Endothelial cell of umbilical vein (primary cell): ENCODE measurements at regions not wholly inside any gene's neighbourhood (a gene's known extent, or its start where the extent isn't known, plus 50 kb on each side); places are given as distances from the start of the nearest gene placed in this dataset.

ENCODE experiments used
- BruUV-seq: library from RNA; stranded (reverse); fragments of 400-500 nt; replicated peaks from 2 replicates; lab custom pipeline; 2021; lab: Mats Ljungman, UMichigan
- CTCF ChIA-PET: fragments of 300-600, 350-600 bp; sonication (Branson Sonifier 250); formaldehyde crosslinking; loops from one replicate; lab custom pipeline; 2021; ENCODE audit warnings: antibody characterized with exemption, inconsistent platforms; lab: Charles Lee
- POLR2A ChIA-PET: fragments of 300-600, 350-600 bp; sonication (Branson Sonifier 250); formaldehyde crosslinking; loops from one replicate; lab custom pipeline; 2021; ENCODE audit warnings: antibody characterized with exemption, inconsistent platforms; lab: Charles Lee
- DNase-seq: peaks from one replicate; pipeline ENCODE4 v3.0.0-alpha.2; 2011; ENCODE audit warnings: low read depth, low spot score
- FAIRE-seq: peaks from 2 replicates; lab custom pipeline; 2011; peaks lifted over from hg19 to GRCh38; lab: Jason Lieb, UNC
- H2AFZ ChIP-seq: 2 replicates; pipeline ENCODE4 v1.6.0; 2012; ENCODE audit warnings: low read depth, low read length, control low read depth, inconsistent platforms
- H3K27ac ChIP-seq: 2 replicates; pipeline ENCODE4 v1.5.1; 2011; ENCODE audit warnings: low read depth, mild to moderate bottlenecking, control low read depth, low read length, moderate library complexity; ENCODE audit not compliant: insufficient read depth
- H3K27me3 ChIP-seq, 2 experiments: 2 replicates each; pipeline versions ENCODE4 v1.6.0 to v1.6.1; 2011; ENCODE audit warnings: low read length in 2 of 2, mixed read lengths in 1 of 2; ENCODE audit not compliant: control insufficient read depth in 2 of 2, insufficient read depth in 2 of 2
- H3K36me3 ChIP-seq, 2 experiments: 2 replicates in 1 of 2; 3 replicates in 1 of 2; pipeline ENCODE4 v1.5.1; 2011; ENCODE audit warnings: low read length in 2 of 2, mild to moderate bottlenecking in 1 of 2, moderate library complexity in 1 of 2; ENCODE audit not compliant: control insufficient read depth in 2 of 2, insufficient read depth in 2 of 2; ENCODE audit errors: extremely low read depth in 1 of 2
- H3K4me1 ChIP-seq: 3 replicates; pipeline ENCODE4 v1.5.1; 2011; ENCODE audit warnings: mild to moderate bottlenecking, low read length; ENCODE audit not compliant: control insufficient read depth, insufficient read depth; ENCODE audit errors: extremely low read depth
- H3K4me2 ChIP-seq: 2 replicates; pipeline ENCODE4 v1.6.1; 2011; ENCODE audit warnings: low read length, control low read depth, mixed read lengths; ENCODE audit not compliant: insufficient read depth
- H3K4me3 ChIP-seq, 3 experiments: fragments of 200-600 bp in 1 of 3; sonication (generic), shearing (Covaris generic) in 1 of 3; replicated peaks in 1 of 3; 2 replicates each; pipeline ENCODE4 v1.5.1; 2011 to 2016; ENCODE audit warnings: control low read depth in 3 of 3, low read length in 3 of 3, mild to moderate bottlenecking in 2 of 3, inconsistent platforms in 1 of 3, low read depth in 1 of 3, moderate library complexity in 1 of 3; ENCODE audit not compliant: insufficient read depth in 1 of 3
- H3K79me2 ChIP-seq: 2 replicates; pipeline ENCODE4 v1.6.0; 2012; ENCODE audit warnings: low read length, inconsistent platforms; ENCODE audit not compliant: control insufficient read depth, insufficient read depth
- H3K9ac ChIP-seq: replicated peaks from 2 replicates; pipeline ENCODE3; 2011; ENCODE audit warnings: low read length, control low read depth; ENCODE audit not compliant: insufficient read depth; ENCODE audit errors: extremely low read depth
- H3K9me1 ChIP-seq: replicated peaks from 3 replicates; pipeline ENCODE4 v1.6.0; 2011; ENCODE audit warnings: mild to moderate bottlenecking, low read length; ENCODE audit not compliant: control insufficient read depth, insufficient read depth; ENCODE audit errors: extremely low read depth
- H3K9me3 ChIP-seq: replicated peaks from 2 replicates; pipeline ENCODE4 v1.5.1; 2012; ENCODE audit warnings: low read length, inconsistent platforms; ENCODE audit not compliant: control insufficient read depth, insufficient read depth
- H4K20me1 ChIP-seq: replicated peaks from 2 replicates; pipeline ENCODE3; 2011; ENCODE audit warnings: mild to moderate bottlenecking, low read length; ENCODE audit not compliant: control insufficient read depth, insufficient read depth; ENCODE audit errors: extremely low read depth
- EZH2 ChIP-seq: IDR thresholded peaks from 2 replicates; pipeline ENCODE4 v1.6.1; 2012; ENCODE audit warnings: borderline replicate concordance, low read depth, mild to moderate bottlenecking, moderate library complexity, low read length, inconsistent platforms; ENCODE audit not compliant: severe bottlenecking
- FOS ChIP-seq: IDR thresholded peaks from 2 replicates; pipeline ENCODE4 v1.6.1; 2011; ENCODE audit warnings: mild to moderate bottlenecking, low read length, moderate library complexity, borderline replicate concordance; ENCODE audit not compliant: insufficient read depth
- GATA2 ChIP-seq: IDR thresholded peaks from 2 replicates; pipeline ENCODE4 v1.7.0; 2011; ENCODE audit warnings: low read depth, mild to moderate bottlenecking, moderate library complexity, mixed read lengths, low read length; ENCODE audit not compliant: insufficient read length, insufficient read depth
- JUN ChIP-seq: IDR thresholded peaks from 2 replicates; pipeline ENCODE4 v1.6.1; 2011; ENCODE audit warnings: borderline replicate concordance, low read depth; ENCODE audit not compliant: insufficient read length, insufficient read depth
- MYC ChIP-seq: IDR thresholded peaks from one replicate; pipeline ENCODE4 v1.6.1; 2011; ENCODE audit warnings: mild to moderate bottlenecking, low read depth, low read length
- POLR2A ChIP-seq: IDR thresholded peaks from 2 replicates; pipeline ENCODE4 v1.6.1; 2012; ENCODE audit warnings: low read depth, mild to moderate bottlenecking, control low read depth, low read length
- dilution Hi-C: fragments of 300-500 bp; cut with MboI; formaldehyde crosslinking; loops from one replicate; pipeline ENCODE4 v1.15.0; 2019; ENCODE audit warnings: low sequenced_read_pairs; ENCODE audit not compliant: extremely low pct_ligation_motif_present
- intact Hi-C: fragments of 100-400 bp; cut with micrococcal nuclease; formaldehyde crosslinking; loops from one replicate; pipeline ENCODE4 v1.10.0; 2022
- TF ChIP-seq, protein P1 (sequence below): IDR thresholded peaks from 2 replicates; pipeline ENCODE4 v1.6.1; 2011; ENCODE audit not compliant: insufficient read depth, insufficient read length
- TF ChIP-seq, protein P2 (sequence below), 2 donors: IDR thresholded peaks; 1 replicate in 1 of 2; 2 replicates in 1 of 2; pipeline ENCODE4 v1.5.1; 2011; ENCODE audit warnings: low read length in 2 of 2, mild to moderate bottlenecking in 2 of 2, moderate library complexity in 2 of 2, control low read depth in 1 of 2, inconsistent platforms in 1 of 2, low read depth in 1 of 2; ENCODE audit not compliant: insufficient read depth in 1 of 2; ENCODE audit errors: extremely low read depth in 1 of 2

DNA sequence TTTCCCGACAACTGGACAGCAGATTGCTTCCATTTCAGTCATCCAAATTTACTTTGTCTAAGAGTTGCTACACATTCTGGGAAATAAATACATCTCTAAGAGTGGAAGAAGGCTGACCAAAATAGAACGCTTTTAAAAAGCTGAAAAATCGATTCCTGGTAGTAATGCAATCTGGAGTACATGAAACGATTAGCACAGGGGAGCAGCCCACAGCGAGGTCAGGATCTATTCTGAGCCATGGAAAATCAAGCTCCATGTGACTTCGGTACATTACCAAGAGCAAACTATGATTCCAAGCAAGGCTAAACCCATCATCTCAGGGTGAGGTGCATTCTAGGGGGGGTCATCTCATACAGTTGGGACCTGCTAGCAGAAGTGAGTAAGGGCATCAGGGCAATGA, 249.3 kb downstream of the BLID start:
- H3K79me2 ChIP-seq, result no peaks in the 10 kb centered on the region
- H3K9me3 ChIP-seq, result no peaks in the 10 kb centered on the region
- POLR2A ChIA-PET, result no interaction called here
- TF ChIP-seq MYC (no peak), JUN (no peak)
- TF ChIP-seq, protein P1, sequence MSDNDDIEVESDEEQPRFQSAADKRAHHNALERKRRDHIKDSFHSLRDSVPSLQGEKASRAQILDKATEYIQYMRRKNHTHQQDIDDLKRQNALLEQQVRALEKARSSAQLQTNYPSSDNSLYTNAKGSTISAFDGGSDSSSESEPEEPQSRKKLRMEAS, result no peak
- H3K9ac ChIP-seq, result no peak overlapping the region
- FAIRE-seq (no peak), DNase-seq (no peak)
- CTCF ChIA-PET, result interaction anchor here (0.8 to 1.3 kb wide), 2 partner anchors 23 to 119 kb away, joined by 3 read pairs; no protein-coding TSS in a partner anchor
- H3K4me1 ChIP-seq, result no peaks in the 10 kb centered on the region
- no peak overlapping the region for H3K4me2 ChIP-seq
- H3K9me1 ChIP-seq, result no peaks in the 10 kb centered on the region
- no peak overlapping the region for H2AFZ ChIP-seq
- dilution Hi-C loops, result no loop called here
- intact Hi-C loops, result no loop called here
- H3K27ac ChIP-seq, result no peak overlapping the region
- no peak overlapping the region for H3K4me3 ChIP-seq
- H3K27me3 ChIP-seq, result no peaks in the 10 kb centered on the region
- no peaks in the 10 kb centered on the region for H3K36me3 ChIP-seq
- H4K20me1 ChIP-seq, result no peaks in the 10 kb centered on the region
- BruUV-seq, result no TSS peak

DNA sequence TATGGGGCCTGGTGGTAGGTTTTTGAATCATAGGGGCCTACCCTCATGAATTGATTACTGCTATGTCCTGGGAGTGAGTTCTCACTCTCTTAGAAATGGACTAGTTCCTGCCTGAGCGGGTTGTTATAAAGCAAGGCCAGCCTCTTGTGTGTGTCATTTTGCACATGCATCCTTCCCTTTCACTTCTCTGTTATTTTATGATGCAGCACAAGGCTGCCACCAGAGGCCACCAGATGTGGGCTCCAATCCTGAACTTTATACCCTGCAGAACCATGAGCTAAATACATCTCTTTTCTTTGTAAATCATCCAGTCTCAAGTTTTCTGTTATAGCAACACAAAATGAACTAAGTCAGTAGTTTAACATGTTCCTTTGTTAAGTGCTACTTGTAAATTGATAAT, 251.4 kb downstream of the BLID start:
- BruUV-seq, result no TSS peak
- no peaks in the 10 kb centered on the region for H3K36me3 ChIP-seq
- ChIA-PET CTCF (interaction anchor here (0.7 kb wide), 1 partner anchor 335 kb away, joined by 3 read pairs; no protein-coding TSS in a partner anchor), POLR2A (no interaction called here)
- H4K20me1 ChIP-seq, result no peaks in the 10 kb centered on the region
- no peak overlapping the region for H3K27ac ChIP-seq
- no peaks in the 10 kb centered on the region for H3K9me3 ChIP-seq
- no peaks in the 10 kb centered on the region for H3K79me2 ChIP-seq
- no peaks in the 10 kb centered on the region for H3K27me3 ChIP-seq
- no peak overlapping the region for H3K4me2 ChIP-seq
- FAIRE-seq, result no peak
- no peak overlapping the region for H2AFZ ChIP-seq
- DNase-seq, result no peak
- intact Hi-C loops, result no loop called here
- no peak overlapping the region for H3K4me3 ChIP-seq
- dilution Hi-C loops, result no loop called here
- no peaks in the 10 kb centered on the region for H3K4me1 ChIP-seq
- TF ChIP-seq EZH2 (no peak), POLR2A (no peak), FOS (no peak), GATA2 (no peak)
- TF ChIP-seq, protein P1, result no peak
- TF ChIP-seq, protein P2, sequence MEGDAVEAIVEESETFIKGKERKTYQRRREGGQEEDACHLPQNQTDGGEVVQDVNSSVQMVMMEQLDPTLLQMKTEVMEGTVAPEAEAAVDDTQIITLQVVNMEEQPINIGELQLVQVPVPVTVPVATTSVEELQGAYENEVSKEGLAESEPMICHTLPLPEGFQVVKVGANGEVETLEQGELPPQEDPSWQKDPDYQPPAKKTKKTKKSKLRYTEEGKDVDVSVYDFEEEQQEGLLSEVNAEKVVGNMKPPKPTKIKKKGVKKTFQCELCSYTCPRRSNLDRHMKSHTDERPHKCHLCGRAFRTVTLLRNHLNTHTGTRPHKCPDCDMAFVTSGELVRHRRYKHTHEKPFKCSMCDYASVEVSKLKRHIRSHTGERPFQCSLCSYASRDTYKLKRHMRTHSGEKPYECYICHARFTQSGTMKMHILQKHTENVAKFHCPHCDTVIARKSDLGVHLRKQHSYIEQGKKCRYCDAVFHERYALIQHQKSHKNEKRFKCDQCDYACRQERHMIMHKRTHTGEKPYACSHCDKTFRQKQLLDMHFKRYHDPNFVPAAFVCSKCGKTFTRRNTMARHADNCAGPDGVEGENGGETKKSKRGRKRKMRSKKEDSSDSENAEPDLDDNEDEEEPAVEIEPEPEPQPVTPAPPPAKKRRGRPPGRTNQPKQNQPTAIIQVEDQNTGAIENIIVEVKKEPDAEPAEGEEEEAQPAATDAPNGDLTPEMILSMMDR (IDR thresholded peaks at IDR 0.05; ENCODE audit: extremely low read depth in 1 of 2, insufficient read depth in 1 of 2, low read depth in 1 of 2, low read length in 2 of 2), result no peak
- H3K9me1 ChIP-seq, result no peaks in the 10 kb centered on the region
- no peak overlapping the region for H3K9ac ChIP-seq
